Renal cortical epithelial cell (primary cell): ENCODE measurements at regions not wholly inside any gene's neighbourhood (a gene's known extent, or its start where the extent isn't known, plus 50 kb on each side); places are given as distances from the start of the nearest gene placed in this dataset.

Experiments
- DNase-seq: peaks from one replicate; pipeline ENCODE4 v3.0.0-alpha.2; 2011; ENCODE audit warnings: low read depth

- DNase-seq = peak; percentile 46
Measured at GRCh38 chr2:183214680-183215079, 90.4 kb downstream of the NUP35 start.

DNA sequence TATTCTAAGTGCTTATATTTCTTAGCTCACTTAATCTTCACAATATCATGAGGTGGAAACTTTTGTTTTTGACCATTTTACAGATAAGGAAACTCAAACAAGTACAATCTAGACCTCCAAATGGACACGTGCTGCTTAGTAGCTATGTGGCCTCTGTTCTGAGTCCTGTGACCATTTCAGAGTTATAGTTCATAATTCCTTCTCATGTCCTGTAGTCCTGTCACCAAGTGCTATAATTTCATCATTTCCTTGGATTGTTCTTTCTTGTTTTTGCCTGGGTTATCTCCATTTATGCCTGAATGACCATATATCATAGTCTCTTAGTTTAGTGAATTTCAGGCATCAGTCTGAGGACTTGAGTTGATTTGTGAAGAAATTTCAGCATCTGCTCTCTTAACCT lies 91.7 kb downstream of the NUP35 start:
- no peak for DNase-seq

DNA sequence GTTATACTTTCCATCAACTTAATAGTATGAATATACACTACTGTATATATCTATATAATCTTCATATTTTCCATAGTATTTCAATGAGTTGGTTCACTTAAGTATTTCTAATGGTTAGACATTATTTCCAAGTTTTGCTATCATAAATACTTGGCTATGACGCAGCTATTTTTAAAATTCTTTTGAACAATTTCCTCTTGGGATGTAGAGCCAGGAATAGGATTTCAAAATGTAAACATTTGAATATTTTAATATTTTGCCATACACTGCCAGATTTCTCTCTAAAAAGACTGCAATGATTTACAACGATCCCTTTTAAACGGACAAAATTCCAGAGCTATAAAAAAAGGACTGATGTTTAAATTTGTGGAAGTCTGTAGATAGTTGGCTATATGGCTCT lies 95.6 kb downstream of the NUP35 start:
- DNase-seq = no peak

DNA sequence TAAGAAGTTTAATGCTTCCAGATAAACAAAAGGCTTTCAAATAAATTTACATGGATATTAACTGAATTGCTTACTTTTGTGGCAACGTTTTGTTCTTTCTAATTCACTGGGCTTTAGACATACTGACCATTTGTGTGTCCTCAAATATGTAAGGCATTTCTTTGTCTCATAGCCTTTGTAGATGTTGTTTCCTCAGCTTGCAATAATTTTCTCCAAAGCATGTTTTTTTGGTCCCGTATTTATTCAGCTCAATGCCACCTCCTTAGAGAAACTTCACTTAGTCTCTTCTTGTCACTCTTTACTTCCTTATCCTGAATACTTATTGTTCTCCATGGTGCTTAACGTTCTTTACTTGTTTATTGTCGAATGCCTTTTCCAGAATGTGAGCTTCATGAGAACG lies 98.5 kb downstream of the NUP35 start:
- DNase-seq = no peak

DNA sequence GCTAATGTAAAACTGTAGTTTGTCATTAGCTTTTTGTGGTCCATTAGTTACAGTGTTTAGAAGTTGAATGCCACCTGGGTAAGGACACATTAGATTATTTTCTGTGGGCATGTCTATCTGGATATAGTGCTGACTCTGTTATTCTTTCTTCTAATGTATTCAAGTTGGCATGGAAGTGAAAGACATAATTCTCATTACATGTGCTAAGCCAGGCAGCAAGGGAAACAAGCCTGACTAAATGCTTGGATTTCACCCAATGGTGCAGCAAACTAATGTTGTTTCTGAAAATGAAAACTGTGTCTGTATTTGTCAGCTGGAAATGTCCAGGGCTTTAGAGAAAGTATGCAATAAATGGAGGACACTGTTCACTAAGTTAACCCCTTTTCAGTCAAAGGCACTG lies 100.7 kb downstream of the NUP35 start:
- DNase-seq = peak; percentile 54

- DNase-seq = no peak
Measured at GRCh38 chr2:183227176-183227575, 102.9 kb downstream of the NUP35 start.

- DNase-seq = peak; percentile 55
Measured at GRCh38 chr2:183229386-183229785, 105.1 kb downstream of the NUP35 start.

GRCh38 chr2:183232161-183232865 lies 108.1 kb downstream of the NUP35 start:
- peak; percentile 6 for DNase-seq

- DNase-seq = peak; percentile 15
Measured at GRCh38 chr2:183242937-183243336, 118.7 kb downstream of the NUP35 start.

GRCh38 chr2:183243758-183244157 lies 119.5 kb downstream of the NUP35 start:
- no peak for DNase-seq

GRCh38 chr2:183244300-183244844 lies 120.1 kb downstream of the NUP35 start:
- no peak for DNase-seq

DNA sequence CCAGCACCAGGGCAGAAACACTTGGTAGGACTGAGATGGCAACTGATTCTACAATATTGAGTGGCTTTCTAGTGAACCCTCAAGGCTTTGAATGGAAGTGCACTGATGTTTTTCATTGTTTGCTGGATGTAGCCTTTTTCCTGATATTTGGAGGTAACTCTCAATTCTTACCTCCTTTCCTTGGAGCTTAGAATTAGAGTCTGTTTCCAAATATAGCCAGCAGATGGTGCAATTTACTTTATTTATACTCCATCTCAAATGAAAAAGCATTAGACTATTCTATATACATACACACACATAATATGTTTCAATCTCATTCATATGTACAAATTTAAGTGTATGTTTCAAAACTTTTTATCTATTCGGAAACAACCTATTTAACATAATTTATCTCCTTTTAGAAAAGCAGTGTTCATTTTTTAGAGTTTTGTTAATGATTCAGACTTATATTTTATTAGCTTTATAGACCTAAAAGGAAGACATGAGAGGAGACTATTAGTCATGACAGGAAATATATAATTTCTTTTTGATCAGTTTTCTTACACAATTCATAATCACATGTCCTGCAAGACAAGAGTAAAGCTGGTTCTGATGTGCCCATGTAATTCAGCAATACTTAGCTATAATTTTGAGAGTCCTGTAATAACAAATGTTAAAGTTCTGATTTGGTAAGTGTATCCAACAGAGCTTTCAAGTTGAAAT lies 124.8 kb downstream of the NUP35 start:
- DNase-seq = peak; percentile 41

- no peak for DNase-seq
Measured at GRCh38 chr2:183250061-183250460, 125.8 kb downstream of the NUP35 start.

- no peak for DNase-seq
Measured at GRCh38 chr2:183250472-183250871, 126.2 kb downstream of the NUP35 start.

GRCh38 chr2:183253441-183254130 lies 129.3 kb downstream of the NUP35 start:
- no peak for DNase-seq

GRCh38 chr2:183255411-183255810 lies 131.2 kb downstream of the NUP35 start:
- no peak for DNase-seq

- no peak for DNase-seq
Measured at GRCh38 chr2:183259921-183260320, 135.7 kb downstream of the NUP35 start.

DNA sequence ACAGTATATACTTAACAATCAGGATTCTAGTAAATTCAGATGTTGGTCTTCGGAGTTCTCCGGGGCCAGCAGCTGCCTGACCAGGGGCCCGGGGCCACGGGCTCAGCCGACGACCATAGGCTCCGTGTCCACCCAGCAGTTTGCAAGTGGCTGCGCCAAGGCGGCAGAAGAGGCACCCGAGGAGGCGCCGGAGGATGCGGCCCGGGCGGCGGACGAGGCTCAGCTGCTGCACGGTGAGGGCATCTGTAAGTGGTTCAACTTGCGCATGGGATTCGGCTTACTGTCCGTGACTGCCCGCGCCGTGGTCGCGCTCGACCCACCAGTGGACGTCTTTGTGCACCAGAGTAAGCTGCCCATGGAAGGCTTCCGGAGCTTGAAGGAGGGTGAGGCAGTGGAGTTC lies 136.3 kb downstream of the NUP35 start:
- DNase-seq = no peak

DNA sequence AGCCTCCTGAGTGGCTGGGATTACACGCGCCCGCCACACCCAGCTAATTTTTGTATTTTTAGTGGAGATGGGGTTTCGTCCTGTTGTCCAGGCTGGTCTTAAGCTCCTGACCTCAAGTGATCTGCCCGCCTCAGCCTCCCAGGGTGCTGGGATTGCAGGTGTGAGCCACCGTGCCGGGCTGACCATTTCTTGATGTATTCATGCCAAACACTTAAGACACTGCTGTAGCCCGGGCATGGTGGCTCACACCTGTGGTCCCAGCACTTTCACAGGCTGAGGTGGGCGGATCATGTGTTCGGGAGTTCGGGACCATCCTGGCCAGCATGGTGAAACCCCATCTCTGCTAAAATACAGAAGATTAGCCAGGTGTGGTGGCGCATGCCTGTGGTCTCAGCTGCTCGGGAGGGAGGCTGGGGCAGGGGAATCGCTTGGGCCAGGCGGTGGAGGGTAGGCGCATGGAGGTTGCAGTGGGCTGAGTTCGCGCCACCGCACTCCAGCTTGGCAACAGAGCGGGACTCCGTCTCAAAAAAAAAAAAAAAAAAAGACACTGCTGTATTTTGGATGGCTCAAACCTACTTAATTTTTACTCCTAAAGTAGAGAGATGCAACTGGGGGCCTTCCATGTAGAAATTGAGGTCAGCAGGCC lies 140.8 kb downstream of the NUP35 start:
- DNase-seq = no peak

- no peak for DNase-seq
Measured at GRCh38 chr2:183267148-183267827, 143.0 kb downstream of the NUP35 start.

DNA sequence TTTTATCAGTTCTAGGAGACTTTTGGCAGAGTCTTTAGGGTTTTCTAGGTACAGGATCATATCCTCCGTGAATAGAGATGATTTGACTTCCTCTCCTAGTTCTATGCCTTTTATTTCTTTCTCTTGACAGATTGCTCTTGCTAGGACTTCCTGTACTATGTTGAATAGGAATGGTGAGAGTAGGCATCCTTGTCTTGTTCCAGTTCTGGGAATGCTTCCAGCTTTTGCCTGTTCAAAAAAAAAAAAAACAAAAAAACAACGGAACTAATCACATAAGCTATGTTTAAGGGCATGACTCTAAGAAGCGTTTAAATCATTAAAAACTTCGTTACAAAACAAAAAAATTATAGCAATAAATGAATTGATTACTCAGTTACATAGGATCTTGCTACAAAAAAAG lies 145.7 kb downstream of the NUP35 start:
- no peak for DNase-seq

DNA sequence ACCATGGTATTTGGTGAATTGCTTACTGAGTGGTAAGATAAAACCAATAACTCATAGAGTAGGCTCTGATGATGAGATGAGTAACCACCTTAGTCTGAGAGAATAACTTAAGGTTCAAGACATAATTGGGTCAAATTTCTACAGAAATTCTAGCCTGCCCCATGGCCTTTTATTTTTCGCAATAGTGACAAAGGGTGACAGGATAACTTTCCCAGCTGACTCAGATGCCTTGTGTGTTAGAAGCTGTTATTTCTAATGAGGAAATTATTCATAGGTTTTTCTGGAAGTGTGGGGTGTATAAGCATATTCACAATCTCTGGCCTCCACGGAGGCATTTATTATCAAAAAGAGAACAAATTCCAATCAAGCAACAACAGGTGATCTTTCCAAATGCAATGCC lies 159.0 kb downstream of the NUP35 start:
- peak; percentile 58 for DNase-seq
